ENCODE measurements at regions not wholly inside any gene's neighbourhood (a gene's known extent, or its start where the extent isn't known, plus 50 kb on each side); places are given as distances from the start of the nearest gene placed in this dataset.
A peak's percentile ranks its signal among the peaks of the same experiment; 100 is the strongest.

- intact Hi-C loops (cut with micrococcal nuclease; ENCODE audit: unreplicated experiment): no loop called here
These were observed 743.6 kb downstream of the ETS1 start for GRCh38 chr11:127843483-127844396.

More at GRCh38 chr11:127843483-127844396, 743.6 kb downstream of the ETS1 start:
- ChIA-PET SMC1A (ENCODE audit: uncharacterized antibody, unreplicated experiment) (interaction anchor here (1.2 kb wide), 1 partner anchor 12 kb away, joined by 3 read pairs; no protein-coding TSS in a partner anchor), CTCF (interaction anchor here (0.6 to 1.7 kb wide), 27 partner anchors 9 to 1294 kb away, joined by 3 to 10 read pairs (median 3); no protein-coding TSS in a partner anchor), RAD21 (ENCODE audit: unreplicated experiment) (no interaction called here), POLR2A (no interaction called here)
- no peaks in the 10 kb centered on the region for H3K79me2 ChIP-seq (ENCODE audit: control insufficient read depth, insufficient read depth, low read length)
- H3K27me3 ChIP-seq (replicated peaks in 1 of 2; ENCODE audit: control insufficient read depth in 2 of 2, insufficient read depth in 2 of 2, low read length in 1 of 2): no peaks in the 10 kb centered on the region
- DNase-seq (ENCODE audit: low read depth, low spot score) (no peak), ATAC-seq (peak; percentile 84), FAIRE-seq (peak; percentile 65)
- H3K4me2 ChIP-seq (ENCODE audit: control insufficient read depth, insufficient read depth): no peak overlapping the region
- no peak overlapping the region for H2AFZ ChIP-seq (ENCODE audit: control insufficient read depth, low read depth, low read length)
- no peaks in the 10 kb centered on the region for H3K36me3 ChIP-seq (ENCODE audit: control insufficient read depth in 2 of 2, insufficient read depth in 2 of 2, low read length in 1 of 2)
- no peaks in the 10 kb centered on the region for H3K9me3 ChIP-seq (replicated peaks; ENCODE audit: control insufficient read depth, insufficient read depth, low read length)
- in situ Hi-C loops (cut with MboI): no loop called here
- no peaks in the 10 kb centered on the region for H3K4me1 ChIP-seq (ENCODE audit: control insufficient read depth, insufficient read depth, low read length)
- WGBS (ENCODE audit: insufficient coverage, insufficient replicate concordance, low lambda C conversion rate, missing lambda C conversion rate): 15% methylated on average over 12 of the region's 12 CpGs
- no peak overlapping the region for H3K4me3 ChIP-seq
- H3K27ac ChIP-seq (ENCODE audit: control insufficient read depth, insufficient read depth): no peak overlapping the region
- no peak for TF ChIP-seq PAX8 (IDR thresholded peaks at IDR 0.05)
- TF ChIP-seq SREBF1 (IDR thresholded peaks at IDR 0.05; ENCODE audit: low read length): no peak
- no peak for TF ChIP-seq NKRF (conservative IDR thresholded peaks at IDR 0.05)
- 0 out of 2 replicates have a peak, but pooled peaks have one; percentile 24 for TF ChIP-seq RAD21 (IDR thresholded peaks at IDR 0.05; ENCODE audit: insufficient read depth, low read depth, low read length)
- no peak for TF ChIP-seq NFYB (IDR thresholded peaks at IDR 0.05; ENCODE audit: insufficient read depth, low read depth, low read length)
- TF ChIP-seq EZH2 (IDR thresholded peaks at IDR 0.05; ENCODE audit: borderline replicate concordance, control insufficient read depth, low read depth, low read length): no peak
- TF ChIP-seq REST (IDR thresholded peaks at IDR 0.05; ENCODE audit: low read depth, low read length): no peak
- no peak for TF ChIP-seq CEBPB (IDR thresholded peaks at IDR 0.05; ENCODE audit: borderline replicate concordance in 1 of 2, low read depth in 2 of 2, low read length in 2 of 2)
- peak; percentile 25; the same call in 1 of the 2 replicates for TF ChIP-seq SMC3 (IDR thresholded peaks at IDR 0.05; ENCODE audit: borderline replicate concordance, low read length)
- peak; percentile 57 to 85 (median 63) for TF ChIP-seq CTCF (IDR thresholded peaks at IDR 0.05 in 2 of 3, conservative IDR thresholded peaks at IDR 0.05 in 1 of 3; ENCODE audit: control insufficient read depth in 2 of 3, extremely low read depth in 1 of 3, insufficient read depth in 1 of 3, low read depth in 3 of 3, low read length in 3 of 3)
- no TSS peak for BruUV-seq (replicated peaks)
- H3K9ac ChIP-seq (ENCODE audit: control insufficient read depth, insufficient read depth, low read length): no peak overlapping the region
- H4K20me1 ChIP-seq (ENCODE audit: control insufficient read depth, insufficient read depth): no peaks in the 10 kb centered on the region

Measured in GM12878 (cell line).